ENCODE measurements at regions not wholly inside any gene's neighbourhood (a gene's known extent, or its start where the extent isn't known, plus 50 kb on each side); places are given as distances from the start of the nearest gene placed in this dataset.

DNA sequence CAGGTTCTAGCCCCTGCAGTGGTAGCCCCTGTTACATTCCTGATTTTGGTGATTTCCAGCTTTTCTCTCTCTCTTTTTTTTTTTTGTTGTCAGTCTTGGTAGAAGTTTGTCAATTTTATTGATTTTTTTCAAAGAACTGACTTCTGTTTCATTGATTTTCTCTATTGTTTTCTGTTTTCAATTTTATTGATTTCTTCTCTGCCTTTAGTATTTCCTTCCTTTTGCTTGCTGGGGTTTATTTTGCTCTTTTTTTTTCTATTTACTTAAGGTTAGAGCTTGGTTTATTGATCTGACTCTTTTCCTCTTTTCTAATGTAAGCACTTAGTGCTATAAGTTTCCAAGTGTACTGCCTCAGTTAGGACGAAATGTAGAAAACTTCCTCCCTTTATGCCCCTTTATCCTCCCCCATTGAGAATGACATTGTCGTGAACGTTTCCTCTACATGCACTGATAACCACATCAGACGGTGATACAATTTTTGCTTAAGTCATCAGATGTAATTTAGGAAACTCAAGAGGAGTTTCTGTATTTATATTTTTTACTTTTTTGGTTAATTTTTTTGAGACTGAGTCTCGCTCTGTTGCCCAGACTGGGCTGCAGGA is 81.1 kb upstream of the HS6ST1 start:
- TF ChIP-seq, protein P1, sequence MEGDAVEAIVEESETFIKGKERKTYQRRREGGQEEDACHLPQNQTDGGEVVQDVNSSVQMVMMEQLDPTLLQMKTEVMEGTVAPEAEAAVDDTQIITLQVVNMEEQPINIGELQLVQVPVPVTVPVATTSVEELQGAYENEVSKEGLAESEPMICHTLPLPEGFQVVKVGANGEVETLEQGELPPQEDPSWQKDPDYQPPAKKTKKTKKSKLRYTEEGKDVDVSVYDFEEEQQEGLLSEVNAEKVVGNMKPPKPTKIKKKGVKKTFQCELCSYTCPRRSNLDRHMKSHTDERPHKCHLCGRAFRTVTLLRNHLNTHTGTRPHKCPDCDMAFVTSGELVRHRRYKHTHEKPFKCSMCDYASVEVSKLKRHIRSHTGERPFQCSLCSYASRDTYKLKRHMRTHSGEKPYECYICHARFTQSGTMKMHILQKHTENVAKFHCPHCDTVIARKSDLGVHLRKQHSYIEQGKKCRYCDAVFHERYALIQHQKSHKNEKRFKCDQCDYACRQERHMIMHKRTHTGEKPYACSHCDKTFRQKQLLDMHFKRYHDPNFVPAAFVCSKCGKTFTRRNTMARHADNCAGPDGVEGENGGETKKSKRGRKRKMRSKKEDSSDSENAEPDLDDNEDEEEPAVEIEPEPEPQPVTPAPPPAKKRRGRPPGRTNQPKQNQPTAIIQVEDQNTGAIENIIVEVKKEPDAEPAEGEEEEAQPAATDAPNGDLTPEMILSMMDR (IDR thresholded peaks at IDR 0.05; ENCODE audit: low read depth, low read length, poor library complexity, severe bottlenecking), result no peak
- no peak for TF ChIP-seq EZH2phosphoT487 (IDR thresholded peaks at IDR 0.05; ENCODE audit: borderline replicate concordance, low read length)

Data from DOHH2 (cell line).